ENCODE measurements at regions not wholly inside any gene's neighbourhood (a gene's known extent, or its start where the extent isn't known, plus 50 kb on each side); places are given as distances from the start of the nearest gene placed in this dataset.

DNA sequence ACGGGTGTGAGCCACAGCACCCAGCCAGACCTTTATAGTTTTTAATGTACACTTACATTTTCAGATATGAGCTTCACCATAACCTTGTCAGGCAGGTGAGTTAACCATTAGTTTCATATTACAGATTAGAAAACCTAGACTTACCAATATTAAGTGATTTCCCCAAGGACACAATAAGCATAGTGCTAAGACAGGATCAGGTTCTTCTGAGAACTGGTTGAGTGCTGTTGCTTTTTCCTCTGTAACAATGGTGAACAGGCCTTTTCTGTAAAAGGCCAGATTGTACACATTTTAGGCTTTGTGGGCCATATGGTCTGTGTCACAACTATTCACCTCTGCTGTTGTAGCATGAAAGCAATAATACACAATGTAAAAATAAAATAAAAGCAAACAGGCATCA is 332.0 kb downstream of the PIK3C3 start:
- TF ChIP-seq YY1 (IDR thresholded peaks at IDR 0.05; ENCODE audit: insufficient read depth, insufficient read length), result no peak
- no peak for TF ChIP-seq SUZ12 (IDR thresholded peaks at IDR 0.05; ENCODE audit: extremely low read depth, insufficient read depth, insufficient read length)
- TF ChIP-seq ZNF274 (IDR thresholded peaks at IDR 0.05; ENCODE audit: low read depth, low read length), result no peak

Measured in NT2/D1 (cell line).